ENCODE measurements at regions not wholly inside any gene's neighbourhood (a gene's known extent, or its start where the extent isn't known, plus 50 kb on each side); places are given as distances from the start of the nearest gene placed in this dataset.
A peak's percentile ranks its signal among the peaks of the same experiment; 100 is the strongest.
"Not testable (repeated sequence)": the region's sequence is repeated elsewhere in the genome, so short reads cannot be mapped to it uniquely, and the experiment has no call there.

GRCh38 chr2:186962085-186962747 lies 113.2 kb upstream of the ZSWIM2 start:
- no peak for DNase-seq (ENCODE audit: low spot score in 2 of 2)
- no peaks in the 10 kb centered on the region for H3K36me3 Mint-ChIP-seq

GRCh38 chr2:186960241-186960640 lies 111.3 kb upstream of the ZSWIM2 start:
- H3K27ac Mint-ChIP-seq; H3K9me3 Mint-ChIP-seq; H3K36me3 Mint-ChIP-seq; DNase-seq (ENCODE audit: low spot score in 2 of 2); ATAC-seq: not testable (repeated sequence)

More at GRCh38 chr2:186962085-186962747, 113.2 kb upstream of the ZSWIM2 start:
- Mint-ChIP-seq H3K27ac (no peak overlapping the region), H3K9me3 (peaks cover 0 to 4% of the 10 kb centered on the region in 2 donors)
- no peak for ATAC-seq

- Mint-ChIP-seq H3K9me3 (peaks cover 0 to 4% of the 10 kb centered on the region in 2 donors), H3K27ac (no peak overlapping the region), H3K36me3 (no peaks in the 10 kb centered on the region)
- no peak for ATAC-seq
- DNase-seq (ENCODE audit: low spot score in 2 of 2), result no peak
These were observed 110.5 kb upstream of the ZSWIM2 start for GRCh38 chr2:186959486-186959885.

GRCh38 chr2:186950694-186951093 lies 101.7 kb upstream of the ZSWIM2 start:
- ATAC-seq, result no peak
- no peaks in the 10 kb centered on the region for H3K36me3 Mint-ChIP-seq
- DNase-seq (ENCODE audit: low spot score in 2 of 2), result no peak
- H3K9me3 Mint-ChIP-seq, result peaks cover 0 to 3% of the 10 kb centered on the region in 2 donors
- no peak overlapping the region for H3K27ac Mint-ChIP-seq

GRCh38 chr2:186949726-186950256 lies 100.8 kb upstream of the ZSWIM2 start:
- H3K36me3 Mint-ChIP-seq, result no peaks in the 10 kb centered on the region
- DNase-seq (ENCODE audit: low spot score in 2 of 2) (no peak), ATAC-seq (no peak)
- H3K27ac Mint-ChIP-seq, result peak overlapping the region in 1 of 2 donors; percentile 3
- H3K9me3 Mint-ChIP-seq, result peaks cover 0 to 3% of the 10 kb centered on the region in 2 donors

- ATAC-seq, result no peak
- Mint-ChIP-seq H3K27ac (no peak overlapping the region), H3K36me3 (no peaks in the 10 kb centered on the region), H3K9me3 (no peaks in the 10 kb centered on the region)
- no peak for DNase-seq (ENCODE audit: low spot score in 2 of 2)
These were observed 98.5 kb upstream of the ZSWIM2 start for GRCh38 chr2:186947516-186947915.

- ATAC-seq (no peak), DNase-seq (ENCODE audit: low spot score in 2 of 2) (no peak)
- Mint-ChIP-seq H3K36me3 (no peaks in the 10 kb centered on the region), H3K9me3 (no peaks in the 10 kb centered on the region), H3K27ac (no peak overlapping the region)
These were observed 98.0 kb upstream of the ZSWIM2 start for GRCh38 chr2:186946896-186947467.

- no peaks in the 10 kb centered on the region for H3K9me3 Mint-ChIP-seq
- no peaks in the 10 kb centered on the region for H3K36me3 Mint-ChIP-seq
- no peak overlapping the region for H3K27ac Mint-ChIP-seq
- no peak for DNase-seq (ENCODE audit: low spot score in 2 of 2)
- ATAC-seq, result no peak
These were observed 92.9 kb upstream of the ZSWIM2 start for GRCh38 chr2:186941853-186942252.

GRCh38 chr2:186940463-186940862 lies 91.5 kb upstream of the ZSWIM2 start:
- no peak for DNase-seq (ENCODE audit: low spot score in 2 of 2)
- no peak for ATAC-seq
- Mint-ChIP-seq H3K36me3 (no peaks in the 10 kb centered on the region), H3K27ac (no peak overlapping the region), H3K9me3 (no peaks in the 10 kb centered on the region)

- DNase-seq (ENCODE audit: low spot score in 2 of 2) (no peak), ATAC-seq (no peak)
- H3K9me3 Mint-ChIP-seq, result no peaks in the 10 kb centered on the region
- H3K36me3 Mint-ChIP-seq, result no peaks in the 10 kb centered on the region
- no peak overlapping the region for H3K27ac Mint-ChIP-seq
These were observed 85.5 kb upstream of the ZSWIM2 start for GRCh38 chr2:186934420-186934819.

- ATAC-seq (no peak), DNase-seq (ENCODE audit: low spot score in 2 of 2) (no peak)
- Mint-ChIP-seq H3K36me3 (no peaks in the 10 kb centered on the region), H3K9me3 (no peaks in the 10 kb centered on the region), H3K27ac (no peak overlapping the region)
These were observed 78.9 kb upstream of the ZSWIM2 start for GRCh38 chr2:186927867-186928191.

- no peak overlapping the region for H3K27ac Mint-ChIP-seq
- no peak for DNase-seq (ENCODE audit: low spot score in 2 of 2)
These were observed 78.4 kb upstream of the ZSWIM2 start for GRCh38 chr2:186927185-186927866.

GRCh38 chr2:186925514-186925913 lies 76.5 kb upstream of the ZSWIM2 start:
- H3K27ac Mint-ChIP-seq, result no peak overlapping the region
- no peaks in the 10 kb centered on the region for H3K9me3 Mint-ChIP-seq
- H3K36me3 Mint-ChIP-seq, result no peaks in the 10 kb centered on the region
- no peak for DNase-seq (ENCODE audit: low spot score in 2 of 2)
- ATAC-seq, result no peak

More at GRCh38 chr2:186927185-186927866, 78.4 kb upstream of the ZSWIM2 start:
- no peaks in the 10 kb centered on the region for H3K36me3 Mint-ChIP-seq
- no peaks in the 10 kb centered on the region for H3K9me3 Mint-ChIP-seq
- no peak for ATAC-seq

GRCh38 chr2:186922316-186922715 lies 73.3 kb upstream of the ZSWIM2 start:
- not testable (repeated sequence) for H3K27ac Mint-ChIP-seq; ATAC-seq; H3K36me3 Mint-ChIP-seq; DNase-seq (ENCODE audit: low spot score in 2 of 2); H3K9me3 Mint-ChIP-seq

GRCh38 chr2:186919296-186919695 lies 70.3 kb upstream of the ZSWIM2 start:
- ATAC-seq, result no peak
- H3K9me3 Mint-ChIP-seq, result no peaks in the 10 kb centered on the region
- no peak for DNase-seq (ENCODE audit: low spot score in 2 of 2)
- H3K36me3 Mint-ChIP-seq, result no peaks in the 10 kb centered on the region
- no peak overlapping the region for H3K27ac Mint-ChIP-seq

GRCh38 chr2:186918495-186918894 lies 69.5 kb upstream of the ZSWIM2 start:
- Mint-ChIP-seq H3K27ac (no peak overlapping the region), H3K9me3 (no peaks in the 10 kb centered on the region), H3K36me3 (no peaks in the 10 kb centered on the region)
- DNase-seq (ENCODE audit: low spot score in 2 of 2) (no peak), ATAC-seq (no peak)

- no peaks in the 10 kb centered on the region for H3K9me3 Mint-ChIP-seq
- no peak overlapping the region for H3K27ac Mint-ChIP-seq
- ATAC-seq, result no peak
- DNase-seq (ENCODE audit: low spot score in 2 of 2), result no peak
- H3K36me3 Mint-ChIP-seq, result no peaks in the 10 kb centered on the region
These were observed 68.9 kb upstream of the ZSWIM2 start for GRCh38 chr2:186917866-186918265.

GRCh38 chr2:186913870-186914269 lies 64.9 kb upstream of the ZSWIM2 start:
- H3K9me3 Mint-ChIP-seq, result no peaks in the 10 kb centered on the region
- H3K27ac Mint-ChIP-seq, result no peak overlapping the region
- ATAC-seq, result no peak

More at GRCh38 chr2:186913870-186914269, 64.9 kb upstream of the ZSWIM2 start:
- H3K36me3 Mint-ChIP-seq, result no peaks in the 10 kb centered on the region
- no peak for DNase-seq (ENCODE audit: low spot score in 2 of 2)
